WTC11 (cell line): ENCODE measurements at regions not wholly inside any gene's neighbourhood (a gene's known extent, or its start where the extent isn't known, plus 50 kb on each side); places are given as distances from the start of the nearest gene placed in this dataset.

Experiments
- ATAC-seq: fragments of 200-7000 bp; cut with Tn5 transposase; 2 replicates; pipeline ENCODE4 v1.10.0; 2021; ENCODE audit warnings: mild to moderate bottlenecking, moderate library complexity
- CTCF ChIA-PET: fragments of 300-600 bp; sonication (Branson Sonifier 250); formaldehyde crosslinking; loops from one replicate; lab custom pipeline; 2021; ENCODE audit warnings: antibody characterized with exemption; lab: Charles Lee
- POLR2A ChIA-PET: fragments of 350-600 bp; sonication (Branson Sonifier 250); formaldehyde crosslinking; loops from one replicate; lab custom pipeline; 2021; ENCODE audit warnings: antibody characterized with exemption; lab: Charles Lee
- DNase-seq: peaks from one replicate; pipeline ENCODE4 v3.0.0; 2021; ENCODE audit warnings: low spot score
- H3K27ac Mint-ChIP-seq: 2 replicates; pipeline ENCODE4 v1.8.0; 2021; ENCODE audit warnings: mixed read lengths
- H3K27me3 Mint-ChIP-seq: 2 replicates; pipeline ENCODE4 v1.8.0; 2021; ENCODE audit warnings: low read depth, mild to moderate bottlenecking, moderate library complexity, mixed read lengths
- H3K36me3 Mint-ChIP-seq: 2 replicates; pipeline ENCODE4 v1.8.0; 2021; ENCODE audit warnings: mixed read lengths
- H3K4me1 Mint-ChIP-seq: 2 replicates; pipeline ENCODE4 v1.8.0; 2022; ENCODE audit warnings: mixed read lengths
- H3K4me3 Mint-ChIP-seq: 2 replicates; pipeline ENCODE4 v1.8.0; 2021; ENCODE audit warnings: mild to moderate bottlenecking, moderate library complexity, mixed read lengths
- H3K9me3 Mint-ChIP-seq: 2 replicates; pipeline ENCODE4 v1.8.0; 2021; ENCODE audit warnings: mixed read lengths
- ATF1 ChIP-seq: sonication (generic); formaldehyde crosslinking; IDR thresholded peaks from 2 replicates; pipeline ENCODE4 v1.8.1; 2023; ENCODE audit warnings: mild to moderate bottlenecking, moderate library complexity, missing genetic modification reagents
- FOXK1 ChIP-seq: sonication (generic); formaldehyde crosslinking; IDR thresholded peaks from 2 replicates; pipeline ENCODE4 v1.8.0; 2022; ENCODE audit warnings: mild to moderate bottlenecking, moderate library complexity, missing genetic modification reagents
- GABPB1 ChIP-seq: sonication (generic); formaldehyde crosslinking; IDR thresholded peaks from 2 replicates; pipeline ENCODE4 v1.8.1; 2023; ENCODE audit warnings: mild to moderate bottlenecking, missing genetic modification reagents
- NR1H2 ChIP-seq: sonication (generic); formaldehyde crosslinking; IDR thresholded peaks from 2 replicates; pipeline ENCODE4 v1.9.0; 2021; ENCODE audit warnings: mild to moderate bottlenecking, moderate library complexity, missing genetic modification reagents
- RELA ChIP-seq: sonication (generic); formaldehyde crosslinking; IDR thresholded peaks from 2 replicates; pipeline ENCODE4 v1.8.1; 2022; ENCODE audit warnings: missing genetic modification reagents, mild to moderate bottlenecking, borderline replicate concordance
- TCF7 ChIP-seq: sonication (generic); formaldehyde crosslinking; IDR thresholded peaks from 2 replicates; pipeline ENCODE4 v1.8.0; 2022; ENCODE audit warnings: mild to moderate bottlenecking, low read depth, missing genetic modification reagents, moderate library complexity
- TEAD4 ChIP-seq: sonication (generic); formaldehyde crosslinking; IDR thresholded peaks from 2 replicates; pipeline ENCODE4 v1.8.0; 2022; ENCODE audit warnings: mild to moderate bottlenecking, missing genetic modification reagents
- ZBTB21 ChIP-seq: sonication (generic); formaldehyde crosslinking; IDR thresholded peaks from 2 replicates; pipeline ENCODE4 v1.8.1; 2023; ENCODE audit warnings: mild to moderate bottlenecking, missing genetic modification reagents, borderline replicate concordance
- ZNF219 ChIP-seq: sonication (generic); formaldehyde crosslinking; IDR thresholded peaks from 2 replicates; pipeline ENCODE4 v1.8.0; 2023; ENCODE audit warnings: missing genetic modification reagents, mild to moderate bottlenecking, borderline replicate concordance
- TF ChIP-seq, protein P1 (sequence below): sonication (generic); formaldehyde crosslinking; IDR thresholded peaks from 2 replicates; pipeline ENCODE4 v1.8.1; 2022; ENCODE audit warnings: missing genetic modification reagents, borderline replicate concordance
- TF ChIP-seq, protein P2 (sequence below): sonication (generic); formaldehyde crosslinking; IDR thresholded peaks from 2 replicates; pipeline ENCODE4 v1.8.1; 2023; ENCODE audit warnings: mild to moderate bottlenecking, missing genetic modification reagents
- TF ChIP-seq, protein P3 (sequence below): sonication (generic); formaldehyde crosslinking; IDR thresholded peaks from 2 replicates; pipeline ENCODE4 v1.8.0; 2023; ENCODE audit warnings: missing genetic modification reagents, mild to moderate bottlenecking, borderline replicate concordance
- TF ChIP-seq, protein P4 (sequence below): sonication (generic); formaldehyde crosslinking; IDR thresholded peaks from 2 replicates; pipeline ENCODE4 v1.8.1; 2023; ENCODE audit warnings: mild to moderate bottlenecking, moderate library complexity, missing genetic modification reagents
- TF ChIP-seq, protein P5 (sequence below): fragments of 250-450 bp; sonication (Bioruptor Pico); IDR thresholded peaks from 2 replicates; pipeline ENCODE4 v1.9.0; 2021; ENCODE audit warnings: mild to moderate bottlenecking
- TF ChIP-seq, protein P6 (sequence below): fragments of 250-450 bp; sonication (Bioruptor Pico); IDR thresholded peaks from 2 replicates; pipeline ENCODE4 v1.9.0; 2021; ENCODE audit warnings: mild to moderate bottlenecking, borderline replicate concordance
- TF ChIP-seq, protein P7 (sequence below): sonication (generic); formaldehyde crosslinking; IDR thresholded peaks from 2 replicates; pipeline ENCODE4 v1.8.1; 2022; ENCODE audit warnings: mild to moderate bottlenecking, moderate library complexity, missing genetic modification reagents

DNA sequence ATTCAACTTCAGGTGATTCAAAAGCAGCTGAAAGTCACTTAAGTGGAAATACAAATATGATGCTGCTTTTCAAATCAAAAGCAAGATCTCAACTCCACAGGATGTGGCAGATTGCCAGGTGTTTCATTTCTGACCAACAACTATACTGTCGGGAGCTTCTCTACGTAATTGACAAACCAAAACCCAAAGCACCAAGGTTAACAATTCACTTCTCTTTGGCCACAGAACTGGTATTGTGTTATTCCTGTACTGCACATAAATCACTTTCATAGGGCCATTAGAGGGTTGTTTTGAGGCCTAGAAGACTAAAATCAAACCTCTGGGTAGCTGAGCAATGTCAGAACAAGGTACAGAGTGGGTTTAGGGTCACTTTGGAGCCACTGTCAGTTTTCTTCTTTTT, 169.7 kb downstream of the HAO1 start (continued):
- TF ChIP-seq, protein P1, sequence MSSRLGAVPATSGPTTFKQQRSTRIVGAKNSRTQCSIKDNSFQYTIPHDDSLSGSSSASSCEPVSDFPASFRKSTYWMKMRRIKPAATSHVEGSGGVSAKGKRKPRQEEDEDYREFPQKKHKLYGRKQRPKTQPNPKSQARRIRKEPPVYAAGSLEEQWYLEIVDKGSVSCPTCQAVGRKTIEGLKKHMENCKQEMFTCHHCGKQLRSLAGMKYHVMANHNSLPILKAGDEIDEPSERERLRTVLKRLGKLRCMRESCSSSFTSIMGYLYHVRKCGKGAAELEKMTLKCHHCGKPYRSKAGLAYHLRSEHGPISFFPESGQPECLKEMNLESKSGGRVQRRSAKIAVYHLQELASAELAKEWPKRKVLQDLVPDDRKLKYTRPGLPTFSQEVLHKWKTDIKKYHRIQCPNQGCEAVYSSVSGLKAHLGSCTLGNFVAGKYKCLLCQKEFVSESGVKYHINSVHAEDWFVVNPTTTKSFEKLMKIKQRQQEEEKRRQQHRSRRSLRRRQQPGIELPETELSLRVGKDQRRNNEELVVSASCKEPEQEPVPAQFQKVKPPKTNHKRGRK (CRISPR knock-in tag): no peak
- TF ChIP-seq NR1H2 (CRISPR knock-in tag): no peak
- TF ChIP-seq, protein P2, sequence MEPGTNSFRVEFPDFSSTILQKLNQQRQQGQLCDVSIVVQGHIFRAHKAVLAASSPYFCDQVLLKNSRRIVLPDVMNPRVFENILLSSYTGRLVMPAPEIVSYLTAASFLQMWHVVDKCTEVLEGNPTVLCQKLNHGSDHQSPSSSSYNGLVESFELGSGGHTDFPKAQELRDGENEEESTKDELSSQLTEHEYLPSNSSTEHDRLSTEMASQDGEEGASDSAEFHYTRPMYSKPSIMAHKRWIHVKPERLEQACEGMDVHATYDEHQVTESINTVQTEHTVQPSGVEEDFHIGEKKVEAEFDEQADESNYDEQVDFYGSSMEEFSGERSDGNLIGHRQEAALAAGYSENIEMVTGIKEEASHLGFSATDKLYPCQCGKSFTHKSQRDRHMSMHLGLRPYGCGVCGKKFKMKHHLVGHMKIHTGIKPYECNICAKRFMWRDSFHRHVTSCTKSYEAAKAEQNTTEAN (CRISPR knock-in tag): no peak

DNA sequence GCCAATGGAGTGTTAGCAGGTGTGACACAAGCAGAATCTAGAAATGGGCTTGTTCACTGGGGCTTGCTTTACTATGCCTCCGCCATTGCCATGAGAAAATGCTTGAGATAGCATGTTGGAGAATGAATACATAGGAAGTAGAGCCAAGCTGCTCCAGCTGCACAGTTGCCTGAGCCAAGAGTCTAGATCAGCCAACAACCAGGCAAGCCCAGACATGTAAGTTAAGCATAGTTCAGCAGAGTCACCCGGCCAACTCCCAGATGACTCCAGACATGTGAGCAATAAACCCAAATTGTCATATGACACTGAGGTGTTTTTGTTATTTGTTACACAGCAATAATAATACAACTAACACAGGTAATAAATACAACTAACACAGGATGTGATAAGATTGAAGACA, 167.9 kb downstream of the HAO1 start:
- ATAC-seq (no peak), DNase-seq (no peak)
- CTCF ChIA-PET: no interaction called here
- POLR2A ChIA-PET: no interaction called here
- peaks cover 40% of the 10 kb centered on the region for H3K9me3 Mint-ChIP-seq
- TF ChIP-seq, protein P3, sequence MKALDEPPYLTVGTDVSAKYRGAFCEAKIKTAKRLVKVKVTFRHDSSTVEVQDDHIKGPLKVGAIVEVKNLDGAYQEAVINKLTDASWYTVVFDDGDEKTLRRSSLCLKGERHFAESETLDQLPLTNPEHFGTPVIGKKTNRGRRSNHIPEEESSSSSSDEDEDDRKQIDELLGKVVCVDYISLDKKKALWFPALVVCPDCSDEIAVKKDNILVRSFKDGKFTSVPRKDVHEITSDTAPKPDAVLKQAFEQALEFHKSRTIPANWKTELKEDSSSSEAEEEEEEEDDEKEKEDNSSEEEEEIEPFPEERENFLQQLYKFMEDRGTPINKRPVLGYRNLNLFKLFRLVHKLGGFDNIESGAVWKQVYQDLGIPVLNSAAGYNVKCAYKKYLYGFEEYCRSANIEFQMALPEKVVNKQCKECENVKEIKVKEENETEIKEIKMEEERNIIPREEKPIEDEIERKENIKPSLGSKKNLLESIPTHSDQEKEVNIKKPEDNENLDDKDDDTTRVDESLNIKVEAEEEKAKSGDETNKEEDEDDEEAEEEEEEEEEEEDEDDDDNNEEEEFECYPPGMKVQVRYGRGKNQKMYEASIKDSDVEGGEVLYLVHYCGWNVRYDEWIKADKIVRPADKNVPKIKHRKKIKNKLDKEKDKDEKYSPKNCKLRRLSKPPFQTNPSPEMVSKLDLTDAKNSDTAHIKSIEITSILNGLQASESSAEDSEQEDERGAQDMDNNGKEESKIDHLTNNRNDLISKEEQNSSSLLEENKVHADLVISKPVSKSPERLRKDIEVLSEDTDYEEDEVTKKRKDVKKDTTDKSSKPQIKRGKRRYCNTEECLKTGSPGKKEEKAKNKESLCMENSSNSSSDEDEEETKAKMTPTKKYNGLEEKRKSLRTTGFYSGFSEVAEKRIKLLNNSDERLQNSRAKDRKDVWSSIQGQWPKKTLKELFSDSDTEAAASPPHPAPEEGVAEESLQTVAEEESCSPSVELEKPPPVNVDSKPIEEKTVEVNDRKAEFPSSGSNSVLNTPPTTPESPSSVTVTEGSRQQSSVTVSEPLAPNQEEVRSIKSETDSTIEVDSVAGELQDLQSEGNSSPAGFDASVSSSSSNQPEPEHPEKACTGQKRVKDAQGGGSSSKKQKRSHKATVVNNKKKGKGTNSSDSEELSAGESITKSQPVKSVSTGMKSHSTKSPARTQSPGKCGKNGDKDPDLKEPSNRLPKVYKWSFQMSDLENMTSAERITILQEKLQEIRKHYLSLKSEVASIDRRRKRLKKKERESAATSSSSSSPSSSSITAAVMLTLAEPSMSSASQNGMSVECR: no peak
- TF ChIP-seq, protein P4, sequence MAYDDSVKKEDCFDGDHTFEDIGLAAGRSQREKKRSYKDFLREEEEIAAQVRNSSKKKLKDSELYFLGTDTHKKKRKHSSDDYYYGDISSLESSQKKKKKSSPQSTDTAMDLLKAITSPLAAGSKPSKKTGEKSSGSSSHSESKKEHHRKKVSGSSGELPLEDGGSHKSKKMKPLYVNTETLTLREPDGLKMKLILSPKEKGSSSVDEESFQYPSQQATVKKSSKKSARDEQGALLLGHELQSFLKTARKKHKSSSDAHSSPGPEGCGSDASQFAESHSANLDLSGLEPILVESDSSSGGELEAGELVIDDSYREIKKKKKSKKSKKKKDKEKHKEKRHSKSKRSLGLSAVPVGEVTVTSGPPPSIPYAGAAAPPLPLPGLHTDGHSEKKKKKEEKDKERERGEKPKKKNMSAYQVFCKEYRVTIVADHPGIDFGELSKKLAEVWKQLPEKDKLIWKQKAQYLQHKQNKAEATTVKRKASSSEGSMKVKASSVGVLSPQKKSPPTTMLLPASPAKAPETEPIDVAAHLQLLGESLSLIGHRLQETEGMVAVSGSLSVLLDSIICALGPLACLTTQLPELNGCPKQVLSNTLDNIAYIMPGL (CRISPR knock-in tag): no peak
- TF ChIP-seq ZNF219 (CRISPR knock-in tag) (no peak), FOXK1 (CRISPR knock-in tag) (no peak), GABPB1 (no peak)
- TF ChIP-seq, all 79 proteins: peak for 0
- Mint-ChIP-seq H3K27me3 (no peaks in the 10 kb centered on the region), H3K27ac (no peak overlapping the region), H3K4me1 (peaks cover 9% of the 10 kb centered on the region), H3K4me3 (no peak overlapping the region), H3K36me3 (peaks cover 28% of the 10 kb centered on the region)

DNA sequence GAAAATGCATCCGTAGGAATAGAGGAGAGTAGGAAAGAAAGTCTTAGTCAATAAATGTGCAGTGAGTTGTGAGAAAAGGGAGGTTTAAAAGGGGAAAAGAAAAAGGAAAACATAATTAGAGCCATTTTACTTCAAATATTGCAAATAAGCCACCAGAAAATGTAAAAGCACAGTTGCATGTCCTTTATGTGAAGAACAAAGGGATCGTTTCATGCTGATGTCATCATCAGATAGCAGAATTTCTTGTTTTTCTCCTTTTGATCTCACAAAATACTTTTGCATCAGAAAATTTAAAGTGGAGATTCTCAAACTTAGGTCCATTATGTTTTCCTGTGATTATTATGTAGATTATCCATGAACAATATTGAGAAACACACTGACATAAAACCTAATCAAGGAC, 166.7 kb downstream of the HAO1 start:
- no peak overlapping the region for H3K4me3 Mint-ChIP-seq
- no peaks in the 10 kb centered on the region for H3K27me3 Mint-ChIP-seq
- ChIA-PET POLR2A (no interaction called here), CTCF (no interaction called here)
- H3K36me3 Mint-ChIP-seq: peaks cover 29% of the 10 kb centered on the region
- peaks cover 50% of the 10 kb centered on the region for H3K9me3 Mint-ChIP-seq
- ATAC-seq: no peak
- H3K4me1 Mint-ChIP-seq: peaks cover 9% of the 10 kb centered on the region
- DNase-seq: no peak
- H3K27ac Mint-ChIP-seq: no peak overlapping the region
- TF ChIP-seq ATF1 (CRISPR knock-in tag): no peak
- no peak for TF ChIP-seq FOXK1 (CRISPR knock-in tag)
- no peak for TF ChIP-seq ZNF219 (CRISPR knock-in tag)
- TF ChIP-seq, protein P5, sequence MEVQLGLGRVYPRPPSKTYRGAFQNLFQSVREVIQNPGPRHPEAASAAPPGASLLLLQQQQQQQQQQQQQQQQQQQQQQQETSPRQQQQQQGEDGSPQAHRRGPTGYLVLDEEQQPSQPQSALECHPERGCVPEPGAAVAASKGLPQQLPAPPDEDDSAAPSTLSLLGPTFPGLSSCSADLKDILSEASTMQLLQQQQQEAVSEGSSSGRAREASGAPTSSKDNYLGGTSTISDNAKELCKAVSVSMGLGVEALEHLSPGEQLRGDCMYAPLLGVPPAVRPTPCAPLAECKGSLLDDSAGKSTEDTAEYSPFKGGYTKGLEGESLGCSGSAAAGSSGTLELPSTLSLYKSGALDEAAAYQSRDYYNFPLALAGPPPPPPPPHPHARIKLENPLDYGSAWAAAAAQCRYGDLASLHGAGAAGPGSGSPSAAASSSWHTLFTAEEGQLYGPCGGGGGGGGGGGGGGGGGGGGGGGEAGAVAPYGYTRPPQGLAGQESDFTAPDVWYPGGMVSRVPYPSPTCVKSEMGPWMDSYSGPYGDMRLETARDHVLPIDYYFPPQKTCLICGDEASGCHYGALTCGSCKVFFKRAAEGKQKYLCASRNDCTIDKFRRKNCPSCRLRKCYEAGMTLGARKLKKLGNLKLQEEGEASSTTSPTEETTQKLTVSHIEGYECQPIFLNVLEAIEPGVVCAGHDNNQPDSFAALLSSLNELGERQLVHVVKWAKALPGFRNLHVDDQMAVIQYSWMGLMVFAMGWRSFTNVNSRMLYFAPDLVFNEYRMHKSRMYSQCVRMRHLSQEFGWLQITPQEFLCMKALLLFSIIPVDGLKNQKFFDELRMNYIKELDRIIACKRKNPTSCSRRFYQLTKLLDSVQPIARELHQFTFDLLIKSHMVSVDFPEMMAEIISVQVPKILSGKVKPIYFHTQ (CRISPR knock-in tag): no peak
- TF ChIP-seq ZBTB21 (CRISPR knock-in tag): no peak
- TF ChIP-seq RELA: no peak
- no peak for TF ChIP-seq TCF7 (CRISPR knock-in tag)
- TF ChIP-seq, protein P6, sequence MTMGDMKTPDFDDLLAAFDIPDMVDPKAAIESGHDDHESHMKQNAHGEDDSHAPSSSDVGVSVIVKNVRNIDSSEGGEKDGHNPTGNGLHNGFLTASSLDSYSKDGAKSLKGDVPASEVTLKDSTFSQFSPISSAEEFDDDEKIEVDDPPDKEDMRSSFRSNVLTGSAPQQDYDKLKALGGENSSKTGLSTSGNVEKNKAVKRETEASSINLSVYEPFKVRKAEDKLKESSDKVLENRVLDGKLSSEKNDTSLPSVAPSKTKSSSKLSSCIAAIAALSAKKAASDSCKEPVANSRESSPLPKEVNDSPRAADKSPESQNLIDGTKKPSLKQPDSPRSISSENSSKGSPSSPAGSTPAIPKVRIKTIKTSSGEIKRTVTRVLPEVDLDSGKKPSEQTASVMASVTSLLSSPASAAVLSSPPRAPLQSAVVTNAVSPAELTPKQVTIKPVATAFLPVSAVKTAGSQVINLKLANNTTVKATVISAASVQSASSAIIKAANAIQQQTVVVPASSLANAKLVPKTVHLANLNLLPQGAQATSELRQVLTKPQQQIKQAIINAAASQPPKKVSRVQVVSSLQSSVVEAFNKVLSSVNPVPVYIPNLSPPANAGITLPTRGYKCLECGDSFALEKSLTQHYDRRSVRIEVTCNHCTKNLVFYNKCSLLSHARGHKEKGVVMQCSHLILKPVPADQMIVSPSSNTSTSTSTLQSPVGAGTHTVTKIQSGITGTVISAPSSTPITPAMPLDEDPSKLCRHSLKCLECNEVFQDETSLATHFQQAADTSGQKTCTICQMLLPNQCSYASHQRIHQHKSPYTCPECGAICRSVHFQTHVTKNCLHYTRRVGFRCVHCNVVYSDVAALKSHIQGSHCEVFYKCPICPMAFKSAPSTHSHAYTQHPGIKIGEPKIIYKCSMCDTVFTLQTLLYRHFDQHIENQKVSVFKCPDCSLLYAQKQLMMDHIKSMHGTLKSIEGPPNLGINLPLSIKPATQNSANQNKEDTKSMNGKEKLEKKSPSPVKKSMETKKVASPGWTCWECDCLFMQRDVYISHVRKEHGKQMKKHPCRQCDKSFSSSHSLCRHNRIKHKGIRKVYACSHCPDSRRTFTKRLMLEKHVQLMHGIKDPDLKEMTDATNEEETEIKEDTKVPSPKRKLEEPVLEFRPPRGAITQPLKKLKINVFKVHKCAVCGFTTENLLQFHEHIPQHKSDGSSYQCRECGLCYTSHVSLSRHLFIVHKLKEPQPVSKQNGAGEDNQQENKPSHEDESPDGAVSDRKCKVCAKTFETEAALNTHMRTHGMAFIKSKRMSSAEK (CRISPR knock-in tag): no peak
- TF ChIP-seq, protein P7, sequence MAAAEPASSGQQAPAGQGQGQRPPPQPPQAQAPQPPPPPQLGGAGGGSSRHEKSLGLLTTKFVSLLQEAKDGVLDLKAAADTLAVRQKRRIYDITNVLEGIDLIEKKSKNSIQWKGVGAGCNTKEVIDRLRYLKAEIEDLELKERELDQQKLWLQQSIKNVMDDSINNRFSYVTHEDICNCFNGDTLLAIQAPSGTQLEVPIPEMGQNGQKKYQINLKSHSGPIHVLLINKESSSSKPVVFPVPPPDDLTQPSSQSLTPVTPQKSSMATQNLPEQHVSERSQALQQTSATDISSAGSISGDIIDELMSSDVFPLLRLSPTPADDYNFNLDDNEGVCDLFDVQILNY (CRISPR knock-in tag): no peak
- no peak for TF ChIP-seq TEAD4 (CRISPR knock-in tag)
